Stimulated activated naive CD8-positive, alpha-beta T cell treated with anti-CD3 and anti-CD28 coated beads, Interleukin-15, Interleukin-2, amounts not matched to agents 100 ng/mL and 50 ng/mL, for 24 hours (primary cell): ENCODE measurements at regions not wholly inside any gene's neighbourhood (a gene's known extent, or its start where the extent isn't known, plus 50 kb on each side); places are given as distances from the start of the nearest gene placed in this dataset.

Source experiments
- H3K27ac Mint-ChIP-seq: one replicate; pipeline ENCODE4 v1.8.0; 2021; ENCODE audit warnings: mild to moderate bottlenecking, mixed read lengths
- H3K27me3 Mint-ChIP-seq: one replicate; pipeline ENCODE4 v1.8.0; 2021; ENCODE audit warnings: mixed read lengths
- H3K36me3 Mint-ChIP-seq: one replicate; pipeline ENCODE4 v1.8.0; 2021; ENCODE audit warnings: low read depth, mixed read lengths
- H3K4me1 Mint-ChIP-seq: one replicate; pipeline ENCODE4 v1.8.0; 2021; ENCODE audit warnings: low read depth, mixed read lengths
- H3K4me3 Mint-ChIP-seq: one replicate; pipeline ENCODE4 v1.8.0; 2021; ENCODE audit warnings: mild to moderate bottlenecking, mixed read lengths
- H3K9me3 Mint-ChIP-seq: one replicate; pipeline ENCODE4 v1.8.0; 2021; ENCODE audit warnings: mixed read lengths

- Mint-ChIP-seq H3K9me3 (peaks cover 8% of the 10 kb centered on the region), H3K36me3 (no peaks in the 10 kb centered on the region), H3K4me1 (no peaks in the 10 kb centered on the region), H3K27me3 (no peaks in the 10 kb centered on the region), H3K4me3 (no peak overlapping the region), H3K27ac (no peak overlapping the region)
Observed at GRCh38 chr18:26697186-26697884, 149.0 kb upstream of the KCTD1 start.

- no peaks in the 10 kb centered on the region for H3K4me1 Mint-ChIP-seq
Observed at GRCh38 chr18:26696786-26697185, 148.4 kb upstream of the KCTD1 start.

GRCh38 chr18:26696308-26696707 lies 148.0 kb upstream of the KCTD1 start:
- Mint-ChIP-seq H3K27ac (no peak overlapping the region), H3K4me1 (no peaks in the 10 kb centered on the region), H3K4me3 (no peak overlapping the region), H3K36me3 (no peaks in the 10 kb centered on the region), H3K9me3 (peaks cover 12% of the 10 kb centered on the region), H3K27me3 (no peaks in the 10 kb centered on the region)

More at GRCh38 chr18:26696786-26697185, 148.4 kb upstream of the KCTD1 start:
- H3K36me3 Mint-ChIP-seq, result no peaks in the 10 kb centered on the region
- no peaks in the 10 kb centered on the region for H3K27me3 Mint-ChIP-seq
- H3K4me3 Mint-ChIP-seq, result no peak overlapping the region
- H3K27ac Mint-ChIP-seq, result no peak overlapping the region
- H3K9me3 Mint-ChIP-seq, result peaks cover 8% of the 10 kb centered on the region

GRCh38 chr18:26689226-26689879 lies 141.0 kb upstream of the KCTD1 start:
- Mint-ChIP-seq H3K27ac (no peak overlapping the region), H3K4me1 (no peaks in the 10 kb centered on the region), H3K9me3 (peaks cover 7% of the 10 kb centered on the region), H3K4me3 (no peak overlapping the region), H3K27me3 (no peaks in the 10 kb centered on the region), H3K36me3 (no peaks in the 10 kb centered on the region)

GRCh38 chr18:26686532-26686931 lies 138.2 kb upstream of the KCTD1 start:
- no peaks in the 10 kb centered on the region for H3K4me1 Mint-ChIP-seq
- H3K36me3 Mint-ChIP-seq, result no peaks in the 10 kb centered on the region
- H3K27ac Mint-ChIP-seq, result no peak overlapping the region
- H3K9me3 Mint-ChIP-seq, result peaks cover 6% of the 10 kb centered on the region
- no peaks in the 10 kb centered on the region for H3K27me3 Mint-ChIP-seq
- H3K4me3 Mint-ChIP-seq, result no peak overlapping the region

- H3K9me3 Mint-ChIP-seq, result no peaks in the 10 kb centered on the region
- no peaks in the 10 kb centered on the region for H3K27me3 Mint-ChIP-seq
- no peak overlapping the region for H3K4me3 Mint-ChIP-seq
- H3K27ac Mint-ChIP-seq, result no peak overlapping the region
- no peaks in the 10 kb centered on the region for H3K4me1 Mint-ChIP-seq
- no peaks in the 10 kb centered on the region for H3K36me3 Mint-ChIP-seq
Observed at GRCh38 chr18:26685438-26686157, 137.2 kb upstream of the KCTD1 start.

GRCh38 chr18:26677957-26678356 lies 129.6 kb upstream of the KCTD1 start:
- H3K27me3 Mint-ChIP-seq, result no peaks in the 10 kb centered on the region
- peaks cover 7% of the 10 kb centered on the region for H3K9me3 Mint-ChIP-seq
- H3K4me1 Mint-ChIP-seq, result no peaks in the 10 kb centered on the region
- H3K4me3 Mint-ChIP-seq, result no peak overlapping the region
- no peak overlapping the region for H3K27ac Mint-ChIP-seq
- no peaks in the 10 kb centered on the region for H3K36me3 Mint-ChIP-seq

- no peak overlapping the region for H3K4me3 Mint-ChIP-seq
- no peak overlapping the region for H3K27ac Mint-ChIP-seq
- H3K36me3 Mint-ChIP-seq, result no peaks in the 10 kb centered on the region
- peaks cover 14% of the 10 kb centered on the region for H3K27me3 Mint-ChIP-seq
- peaks cover 3% of the 10 kb centered on the region for H3K9me3 Mint-ChIP-seq
- H3K4me1 Mint-ChIP-seq, result no peaks in the 10 kb centered on the region
Observed at GRCh38 chr18:26667046-26667445, 118.7 kb upstream of the KCTD1 start.

GRCh38 chr18:26662996-26663395 lies 114.6 kb upstream of the KCTD1 start:
- H3K4me3 Mint-ChIP-seq, result no peak overlapping the region
- no peaks in the 10 kb centered on the region for H3K9me3 Mint-ChIP-seq
- peaks cover 41% of the 10 kb centered on the region for H3K27me3 Mint-ChIP-seq
- no peaks in the 10 kb centered on the region for H3K36me3 Mint-ChIP-seq
- no peaks in the 10 kb centered on the region for H3K4me1 Mint-ChIP-seq
- no peak overlapping the region for H3K27ac Mint-ChIP-seq

- Mint-ChIP-seq H3K4me3 (peak overlapping the region; percentile 79), H3K27ac (no peak overlapping the region), H3K4me1 (peaks cover 15% of the 10 kb centered on the region), H3K9me3 (no peaks in the 10 kb centered on the region), H3K27me3 (peaks cover 74% of the 10 kb centered on the region), H3K36me3 (no peaks in the 10 kb centered on the region)
Observed at GRCh38 chr18:26657631-26658581, 109.6 kb upstream of the KCTD1 start.

GRCh38 chr18:26656944-26657536 lies 108.7 kb upstream of the KCTD1 start:
- Mint-ChIP-seq H3K36me3 (no peaks in the 10 kb centered on the region), H3K9me3 (no peaks in the 10 kb centered on the region), H3K4me3 (peak overlapping the region; percentile 79), H3K4me1 (peaks cover 15% of the 10 kb centered on the region), H3K27ac (no peak overlapping the region), H3K27me3 (peaks cover 80% of the 10 kb centered on the region)

GRCh38 chr18:26656431-26656943 lies 108.1 kb upstream of the KCTD1 start:
- Mint-ChIP-seq H3K27me3 (peaks cover 78% of the 10 kb centered on the region), H3K36me3 (no peaks in the 10 kb centered on the region), H3K9me3 (no peaks in the 10 kb centered on the region), H3K4me1 (peaks cover 15% of the 10 kb centered on the region), H3K27ac (no peak overlapping the region), H3K4me3 (no peak overlapping the region)

- peaks cover 15% of the 10 kb centered on the region for H3K4me1 Mint-ChIP-seq
- peaks cover 80% of the 10 kb centered on the region for H3K27me3 Mint-ChIP-seq
- peak overlapping the region; percentile 32 for H3K4me3 Mint-ChIP-seq
- no peak overlapping the region for H3K27ac Mint-ChIP-seq
- H3K9me3 Mint-ChIP-seq, result no peaks in the 10 kb centered on the region
- H3K36me3 Mint-ChIP-seq, result no peaks in the 10 kb centered on the region
Observed at GRCh38 chr18:26655525-26656430, 107.4 kb upstream of the KCTD1 start.
